D721Med (cell line): ENCODE measurements at regions not wholly inside any gene's neighbourhood (a gene's known extent, or its start where the extent isn't known, plus 50 kb on each side); places are given as distances from the start of the nearest gene placed in this dataset.

ENCODE experiments used
- DNase-seq: peaks from one replicate; pipeline ENCODE4 v3.0.0; 2011; ENCODE audit warnings: low spot score; ENCODE audit not compliant: insufficient read length
- FAIRE-seq: peaks from 2 replicates; lab custom pipeline; 2011; peaks lifted over from hg19 to GRCh38; lab: Jason Lieb, UNC
- CTCF ChIP-seq: IDR thresholded peaks from 2 replicates; pipeline ENCODE4 v1.5.1; 2012; ENCODE audit warnings: mild to moderate bottlenecking, control low read depth; ENCODE audit not compliant: insufficient read depth; ENCODE audit errors: missing control alignments

GRCh38 chr20:50429412-50429811 lies 80.8 kb upstream of the PTPN1 start:
- no peak for TF ChIP-seq CTCF
- no peak for DNase-seq
- no peak for FAIRE-seq

DNA sequence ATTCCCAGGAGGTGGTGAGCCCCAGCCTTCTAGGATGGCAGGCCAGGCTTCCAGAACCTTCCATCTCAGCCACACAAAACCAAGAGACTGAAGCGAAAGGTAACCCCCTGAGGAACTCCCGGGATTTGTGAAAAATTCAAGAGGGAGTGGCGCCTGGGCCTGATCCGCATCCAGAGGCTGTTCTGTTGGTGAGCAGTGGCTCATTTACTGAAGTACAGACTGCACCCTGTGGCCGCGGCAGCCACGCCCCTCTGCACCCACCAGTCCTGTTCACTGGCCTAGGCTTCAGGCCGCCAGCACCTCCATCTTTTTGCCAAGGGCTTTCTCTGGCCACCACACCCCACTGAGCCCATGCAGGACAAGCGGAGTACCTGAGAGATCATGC lies 79.1 kb upstream of the PTPN1 start:
- FAIRE-seq (no peak), DNase-seq (no peak)
- no peak for TF ChIP-seq CTCF

DNA sequence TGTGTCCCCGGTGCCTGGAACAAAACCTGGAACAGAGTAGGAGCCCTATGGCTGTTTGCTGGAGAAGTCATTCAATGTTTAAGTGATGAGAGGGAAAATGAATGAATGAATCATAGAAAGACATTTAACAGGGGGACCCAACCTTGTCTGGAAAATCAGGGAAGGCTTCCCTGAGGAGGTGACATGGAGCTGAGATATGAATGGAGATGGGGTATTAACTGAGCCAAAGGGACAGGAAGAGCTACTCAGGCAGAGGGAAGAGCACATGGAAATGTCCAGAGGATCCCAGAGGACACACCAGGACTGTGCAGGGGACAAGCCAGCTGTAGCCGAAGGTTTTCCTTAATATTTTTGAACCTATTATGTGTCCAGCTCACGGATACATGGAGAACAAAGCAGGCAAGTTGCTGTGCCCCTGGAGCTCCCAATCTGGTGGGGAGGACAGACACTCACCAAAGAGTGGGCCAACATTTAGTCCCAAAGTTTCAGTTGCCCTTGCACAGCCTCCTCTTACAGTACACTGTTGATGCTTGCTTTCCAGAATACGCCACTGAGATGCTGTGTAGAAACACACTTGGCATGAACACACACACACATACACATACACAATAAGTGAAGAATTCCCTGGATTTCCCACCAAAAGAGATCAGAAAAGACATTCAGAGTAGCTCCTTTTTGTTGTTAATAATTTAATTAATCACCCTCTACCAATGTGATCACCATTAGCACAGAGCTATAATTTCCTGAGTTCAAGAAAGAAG lies 77.0 kb upstream of the PTPN1 start:
- no peak for DNase-seq
- no peak for TF ChIP-seq CTCF
- no peak for FAIRE-seq

DNA sequence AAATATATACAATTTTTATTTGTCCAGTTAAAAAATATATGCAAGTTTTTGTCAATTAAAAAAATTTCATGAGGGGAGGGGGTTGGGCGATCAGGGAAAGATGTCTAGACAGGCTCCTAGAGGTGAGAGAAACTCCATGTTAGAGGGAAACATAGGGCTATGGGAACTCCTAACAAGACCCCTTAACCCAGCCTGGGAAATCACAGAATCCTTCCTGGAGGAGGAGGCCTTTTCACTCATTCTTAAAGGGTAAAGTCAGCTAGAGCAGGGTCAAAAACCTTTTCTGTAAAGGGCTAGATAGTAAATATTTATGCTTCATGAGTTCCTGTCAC lies 75.9 kb upstream of the PTPN1 start:
- no peak for TF ChIP-seq CTCF
- FAIRE-seq (no peak), DNase-seq (no peak)

- no peak for DNase-seq
- no peak for FAIRE-seq
- TF ChIP-seq CTCF: no peak
These were observed 75.4 kb upstream of the PTPN1 start for GRCh38 chr20:50434653-50435396.

GRCh38 chr20:50435397-50436051 lies 74.7 kb upstream of the PTPN1 start:
- DNase-seq (no peak), FAIRE-seq (no peak)
- TF ChIP-seq CTCF: no peak
